Inferior parietal cortex (tissue), 1 donor: ENCODE measurements at regions not wholly inside any gene's neighbourhood (a gene's known extent, or its start where the extent isn't known, plus 50 kb on each side); places are given as distances from the start of the nearest gene placed in this dataset.

ENCODE experiments used
- DNase-seq: peaks from one replicate; pipeline ENCODE4 v3.0.0-alpha.2; 2016; ENCODE audit errors: extremely low spot score

GRCh38 chr5:163619951-163620350 is 114.5 kb downstream of the MAT2B start:
- DNase-seq, result no peak

- no peak for DNase-seq
These were observed 117.4 kb downstream of the MAT2B start for GRCh38 chr5:163622799-163623198.

GRCh38 chr5:163623524-163623923 is 118.1 kb downstream of the MAT2B start:
- no peak for DNase-seq

GRCh38 chr5:163623986-163624385 is 118.6 kb downstream of the MAT2B start:
- no peak for DNase-seq

GRCh38 chr5:163624431-163624830 is 119.0 kb downstream of the MAT2B start:
- no peak for DNase-seq

- no peak for DNase-seq
These were observed 121.5 kb downstream of the MAT2B start for GRCh38 chr5:163626904-163627434.

- no peak for DNase-seq
These were observed 126.4 kb downstream of the MAT2B start for GRCh38 chr5:163631856-163632255.

GRCh38 chr5:163633926-163634460 is 128.6 kb downstream of the MAT2B start:
- no peak for DNase-seq

- no peak for DNase-seq
These were observed 130.2 kb downstream of the MAT2B start for GRCh38 chr5:163635631-163636030.

GRCh38 chr5:163642904-163643303 is 137.5 kb downstream of the MAT2B start:
- DNase-seq, result no peak

GRCh38 chr5:163645421-163646416 is 140.3 kb downstream of the MAT2B start:
- DNase-seq, result no peak

GRCh38 chr5:163649514-163649913 is 144.1 kb downstream of the MAT2B start:
- DNase-seq, result no peak

- DNase-seq, result no peak
These were observed 148.1 kb downstream of the MAT2B start for GRCh38 chr5:163653526-163653925.

- no peak for DNase-seq
These were observed 153.5 kb downstream of the MAT2B start for GRCh38 chr5:163658702-163659567.

- no peak for DNase-seq
These were observed 154.1 kb downstream of the MAT2B start for GRCh38 chr5:163659568-163659902.

- DNase-seq, result no peak
These were observed 155.1 kb downstream of the MAT2B start for GRCh38 chr5:163660486-163660885.

- DNase-seq, result no peak
These were observed 155.9 kb downstream of the MAT2B start for GRCh38 chr5:163661360-163661759.

- DNase-seq, result no peak
These were observed 164.6 kb downstream of the MAT2B start for GRCh38 chr5:163670036-163670435.

GRCh38 chr5:163677092-163677491 is 171.7 kb downstream of the MAT2B start:
- DNase-seq, result no peak

- DNase-seq, result no peak
These were observed 176.8 kb downstream of the MAT2B start for GRCh38 chr5:163682234-163682633.

GRCh38 chr5:163687414-163687813 is 182.0 kb downstream of the MAT2B start:
- DNase-seq, result no peak

GRCh38 chr5:163692091-163692490 is 186.7 kb downstream of the MAT2B start:
- DNase-seq, result no peak
